Neural cell (in vitro differentiated cells): ENCODE measurements at regions not wholly inside any gene's neighbourhood (a gene's known extent, or its start where the extent isn't known, plus 50 kb on each side); places are given as distances from the start of the nearest gene placed in this dataset.
A peak's percentile ranks its signal among the peaks of the same experiment; 100 is the strongest.

ENCODE experiments used
- H2AFZ ChIP-seq: fragments of 200-600, 300-800 bp; sonication (generic), shearing (Covaris generic); 2 replicates; pipeline ENCODE4 v1.6.0; 2014; ENCODE audit warnings: low read depth, mild to moderate bottlenecking, antibody characterized with exemption, low read length, moderate library complexity
- H3F3A ChIP-seq: fragments of 200-600 bp; shearing (Covaris generic); 2 replicates; pipeline ENCODE4 v1.6.1; 2016; ENCODE audit warnings: mild to moderate bottlenecking, moderate library complexity, mixed read lengths, antibody characterized with exemption, low read length; ENCODE audit not compliant: insufficient read depth, poor library complexity, severe bottlenecking
- H3K27ac ChIP-seq: fragments of 200-600, 300-800 bp; sonication (generic), shearing (Covaris generic); 2 replicates; pipeline ENCODE4 v1.5.1; 2014; ENCODE audit warnings: mild to moderate bottlenecking, low read length, moderate library complexity
- H3K27me3 ChIP-seq: fragments of 300-800, 200-600 bp; sonication (generic), shearing (Covaris generic); 2 replicates; pipeline ENCODE4 v1.6.0; 2014; ENCODE audit warnings: mild to moderate bottlenecking, low read depth, low read length, moderate library complexity; ENCODE audit not compliant: insufficient read depth
- H3K36me3 ChIP-seq: fragments of 300-800, 200-600 bp; sonication (generic), shearing (Covaris generic); 2 replicates; pipeline ENCODE4 v1.5.1; 2014; ENCODE audit warnings: mild to moderate bottlenecking, antibody characterized with exemption, low read length, moderate library complexity; ENCODE audit not compliant: insufficient read depth
- H3K4me2 ChIP-seq: fragments of 300-800, 200-600 bp; sonication (generic), shearing (Covaris generic); 2 replicates; pipeline ENCODE4 v1.6.0; 2014; ENCODE audit warnings: mild to moderate bottlenecking, low read length
- H3K4me3 ChIP-seq: fragments of 300-800, 200-600 bp; sonication (generic), shearing (Covaris generic); 2 replicates; pipeline ENCODE4 v1.5.1; 2014; ENCODE audit warnings: mild to moderate bottlenecking, low read length, moderate library complexity
- H3K79me2 ChIP-seq: fragments of 200-600 bp; shearing (Covaris generic); replicated peaks from 2 replicates; pipeline ENCODE4 v1.6.0; 2014; ENCODE audit warnings: mild to moderate bottlenecking, low read length, moderate library complexity; ENCODE audit not compliant: insufficient read depth
- H3K9ac ChIP-seq: fragments of 300-800, 200-600 bp; sonication (generic), shearing (Covaris generic); 2 replicates; pipeline ENCODE4 v1.6.1; 2016; ENCODE audit warnings: mild to moderate bottlenecking, low read length, mixed read lengths
- H3K9me2 ChIP-seq: fragments of 200-600 bp; shearing (Covaris generic); 2 replicates; pipeline ENCODE4 v1.6.1; 2016; ENCODE audit warnings: mild to moderate bottlenecking, low read length, mixed read lengths; ENCODE audit not compliant: insufficient read depth
- H3K9me3 ChIP-seq: fragments of 200-600, 300-800 bp; sonication (generic), shearing (Covaris generic); 2 replicates; pipeline ENCODE4 v1.6.1; 2016; ENCODE audit warnings: mild to moderate bottlenecking, mixed run types, low read length, moderate library complexity, mixed read lengths
- H4K20me1 ChIP-seq: fragments of 200-600 bp; shearing (Covaris generic); 2 replicates; pipeline ENCODE4 v1.6.1; 2016; ENCODE audit warnings: mild to moderate bottlenecking, mixed run types; ENCODE audit not compliant: insufficient read depth
- EP300 ChIP-seq: fragments of 450-650 bp; conservative IDR thresholded peaks from 2 replicates; pipeline ENCODE4 v1.6.1; 2014; ENCODE audit warnings: antibody characterized with exemption, mild to moderate bottlenecking, moderate library complexity; ENCODE audit not compliant: poor library complexity, severe bottlenecking
- EZH2 ChIP-seq: fragments of 200-600, 300-800 bp; shearing (Covaris generic), sonication (generic); IDR thresholded peaks from 2 replicates; pipeline ENCODE4 v1.6.1; 2014; ENCODE audit warnings: antibody characterized with exemption, low read length, borderline replicate concordance, mild to moderate bottlenecking; ENCODE audit not compliant: insufficient read depth, poor library complexity, severe bottlenecking
- MXI1 ChIP-seq: fragments of 450-650 bp; conservative IDR thresholded peaks from 2 replicates; pipeline ENCODE4 v1.6.1; 2014; ENCODE audit warnings: antibody characterized with exemption, mild to moderate bottlenecking; ENCODE audit not compliant: poor library complexity, severe bottlenecking
- POLR2AphosphoS5 ChIP-seq: IDR thresholded peaks from 2 replicates; pipeline ENCODE4 v1.6.1; 2012
- RAD21 ChIP-seq: fragments of 450-650 bp; conservative IDR thresholded peaks from 2 replicates; pipeline ENCODE4 v1.6.1; 2014; ENCODE audit warnings: antibody characterized with exemption, mild to moderate bottlenecking, moderate library complexity
- SMC3 ChIP-seq: fragments of 450-650 bp; conservative IDR thresholded peaks from 2 replicates; pipeline ENCODE4 v1.6.1; 2014; ENCODE audit warnings: antibody characterized with exemption, mild to moderate bottlenecking, moderate library complexity; ENCODE audit not compliant: poor library complexity
- TAF1 ChIP-seq: IDR thresholded peaks from 2 replicates; pipeline ENCODE4 v1.6.1; 2012; ENCODE audit warnings: low read depth
- TF ChIP-seq, protein P1 (sequence below): fragments of 450-650 bp; IDR thresholded peaks from 2 replicates; pipeline ENCODE4 v1.5.1; 2014; ENCODE audit warnings: antibody characterized with exemption, mild to moderate bottlenecking, moderate library complexity; ENCODE audit not compliant: poor library complexity, severe bottlenecking
- TF ChIP-seq, protein P2 (sequence below): IDR thresholded peaks from 2 replicates; pipeline ENCODE4 v1.6.1; 2012; ENCODE audit warnings: borderline replicate concordance

DNA sequence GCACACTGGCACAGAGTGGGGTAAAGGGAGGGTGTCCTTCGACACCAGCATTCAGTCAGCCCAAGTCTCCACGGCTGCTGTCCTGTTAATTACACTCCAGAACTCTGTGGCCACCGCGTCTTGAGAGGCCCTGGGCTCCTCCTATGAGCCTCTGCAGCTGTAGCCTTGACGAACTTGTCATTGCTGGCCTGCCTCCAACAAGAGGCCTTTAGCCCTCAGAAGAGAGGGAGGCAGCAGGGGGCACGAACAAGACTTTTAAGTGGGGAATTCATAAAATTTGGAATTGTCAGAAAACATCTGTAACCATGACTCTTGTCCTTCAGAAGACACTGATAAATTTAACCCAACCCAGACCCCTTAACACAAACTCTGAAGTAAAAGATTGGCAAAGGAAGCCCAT lies 241.9 kb downstream of the UQCRFS1 start:
- Histone ChIP-seq H2AFZ (no peak overlapping the region), H3K9ac (no peak overlapping the region), H3K4me2 (no peak overlapping the region), H4K20me1 (no peaks in the 10 kb centered on the region), H3F3A (no peaks in the 10 kb centered on the region), H3K9me2 (no peaks in the 10 kb centered on the region), H3K79me2 (no peaks in the 10 kb centered on the region), H3K4me3 (no peak overlapping the region), H3K27me3 (no peaks in the 10 kb centered on the region), H3K36me3 (no peaks in the 10 kb centered on the region), H3K9me3 (no peaks in the 10 kb centered on the region), H3K27ac (peak overlapping the region; percentile 85)
- TF ChIP-seq, protein P1, sequence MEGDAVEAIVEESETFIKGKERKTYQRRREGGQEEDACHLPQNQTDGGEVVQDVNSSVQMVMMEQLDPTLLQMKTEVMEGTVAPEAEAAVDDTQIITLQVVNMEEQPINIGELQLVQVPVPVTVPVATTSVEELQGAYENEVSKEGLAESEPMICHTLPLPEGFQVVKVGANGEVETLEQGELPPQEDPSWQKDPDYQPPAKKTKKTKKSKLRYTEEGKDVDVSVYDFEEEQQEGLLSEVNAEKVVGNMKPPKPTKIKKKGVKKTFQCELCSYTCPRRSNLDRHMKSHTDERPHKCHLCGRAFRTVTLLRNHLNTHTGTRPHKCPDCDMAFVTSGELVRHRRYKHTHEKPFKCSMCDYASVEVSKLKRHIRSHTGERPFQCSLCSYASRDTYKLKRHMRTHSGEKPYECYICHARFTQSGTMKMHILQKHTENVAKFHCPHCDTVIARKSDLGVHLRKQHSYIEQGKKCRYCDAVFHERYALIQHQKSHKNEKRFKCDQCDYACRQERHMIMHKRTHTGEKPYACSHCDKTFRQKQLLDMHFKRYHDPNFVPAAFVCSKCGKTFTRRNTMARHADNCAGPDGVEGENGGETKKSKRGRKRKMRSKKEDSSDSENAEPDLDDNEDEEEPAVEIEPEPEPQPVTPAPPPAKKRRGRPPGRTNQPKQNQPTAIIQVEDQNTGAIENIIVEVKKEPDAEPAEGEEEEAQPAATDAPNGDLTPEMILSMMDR: no peak
- TF ChIP-seq, protein P2, sequence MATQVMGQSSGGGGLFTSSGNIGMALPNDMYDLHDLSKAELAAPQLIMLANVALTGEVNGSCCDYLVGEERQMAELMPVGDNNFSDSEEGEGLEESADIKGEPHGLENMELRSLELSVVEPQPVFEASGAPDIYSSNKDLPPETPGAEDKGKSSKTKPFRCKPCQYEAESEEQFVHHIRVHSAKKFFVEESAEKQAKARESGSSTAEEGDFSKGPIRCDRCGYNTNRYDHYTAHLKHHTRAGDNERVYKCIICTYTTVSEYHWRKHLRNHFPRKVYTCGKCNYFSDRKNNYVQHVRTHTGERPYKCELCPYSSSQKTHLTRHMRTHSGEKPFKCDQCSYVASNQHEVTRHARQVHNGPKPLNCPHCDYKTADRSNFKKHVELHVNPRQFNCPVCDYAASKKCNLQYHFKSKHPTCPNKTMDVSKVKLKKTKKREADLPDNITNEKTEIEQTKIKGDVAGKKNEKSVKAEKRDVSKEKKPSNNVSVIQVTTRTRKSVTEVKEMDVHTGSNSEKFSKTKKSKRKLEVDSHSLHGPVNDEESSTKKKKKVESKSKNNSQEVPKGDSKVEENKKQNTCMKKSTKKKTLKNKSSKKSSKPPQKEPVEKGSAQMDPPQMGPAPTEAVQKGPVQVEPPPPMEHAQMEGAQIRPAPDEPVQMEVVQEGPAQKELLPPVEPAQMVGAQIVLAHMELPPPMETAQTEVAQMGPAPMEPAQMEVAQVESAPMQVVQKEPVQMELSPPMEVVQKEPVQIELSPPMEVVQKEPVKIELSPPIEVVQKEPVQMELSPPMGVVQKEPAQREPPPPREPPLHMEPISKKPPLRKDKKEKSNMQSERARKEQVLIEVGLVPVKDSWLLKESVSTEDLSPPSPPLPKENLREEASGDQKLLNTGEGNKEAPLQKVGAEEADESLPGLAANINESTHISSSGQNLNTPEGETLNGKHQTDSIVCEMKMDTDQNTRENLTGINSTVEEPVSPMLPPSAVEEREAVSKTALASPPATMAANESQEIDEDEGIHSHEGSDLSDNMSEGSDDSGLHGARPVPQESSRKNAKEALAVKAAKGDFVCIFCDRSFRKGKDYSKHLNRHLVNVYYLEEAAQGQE: no peak
- TF ChIP-seq POLR2AphosphoS5 (no peak), SMC3 (no peak), EZH2 (no peak), EP300 (no peak), MXI1 (no peak), RAD21 (no peak), TAF1 (no peak)

DNA sequence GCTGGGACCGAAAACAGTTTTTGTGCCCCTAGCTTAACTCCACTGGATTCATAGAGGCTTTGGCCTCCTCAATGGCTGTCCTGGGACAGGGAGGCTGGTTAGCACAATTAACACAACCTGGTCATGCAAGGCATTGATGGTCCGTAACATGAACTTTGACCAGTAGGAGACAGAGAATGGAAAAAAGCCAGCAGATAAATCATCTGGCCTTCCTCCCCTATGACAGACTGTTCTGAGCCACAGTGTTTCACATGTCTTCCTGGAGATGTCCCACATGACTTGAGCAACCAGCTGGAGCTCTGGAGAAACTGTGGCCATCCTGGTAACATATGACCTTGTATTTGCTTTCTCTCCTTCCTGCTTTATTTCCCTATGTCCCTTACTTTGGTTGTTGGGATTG lies 244.2 kb downstream of the UQCRFS1 start:
- Histone ChIP-seq H3K27ac (no peak overlapping the region), H3K9me3 (no peaks in the 10 kb centered on the region), H3K9me2 (no peaks in the 10 kb centered on the region), H3F3A (no peaks in the 10 kb centered on the region), H3K9ac (no peak overlapping the region), H3K79me2 (no peaks in the 10 kb centered on the region), H3K4me3 (no peak overlapping the region), H2AFZ (no peak overlapping the region), H3K27me3 (no peaks in the 10 kb centered on the region), H4K20me1 (no peaks in the 10 kb centered on the region), H3K36me3 (no peaks in the 10 kb centered on the region), H3K4me2 (no peak overlapping the region)
- no peak for TF ChIP-seq POLR2AphosphoS5
- TF ChIP-seq RAD21: no peak
- TF ChIP-seq, protein P2: no peak
- no peak for TF ChIP-seq SMC3
- TF ChIP-seq EP300: no peak
- TF ChIP-seq, protein P1: no peak
- TF ChIP-seq EZH2: no peak
- no peak for TF ChIP-seq TAF1
- no peak for TF ChIP-seq MXI1
